ENCODE measurements at regions not wholly inside any gene's neighbourhood (a gene's known extent, or its start where the extent isn't known, plus 50 kb on each side); places are given as distances from the start of the nearest gene placed in this dataset.

DNA sequence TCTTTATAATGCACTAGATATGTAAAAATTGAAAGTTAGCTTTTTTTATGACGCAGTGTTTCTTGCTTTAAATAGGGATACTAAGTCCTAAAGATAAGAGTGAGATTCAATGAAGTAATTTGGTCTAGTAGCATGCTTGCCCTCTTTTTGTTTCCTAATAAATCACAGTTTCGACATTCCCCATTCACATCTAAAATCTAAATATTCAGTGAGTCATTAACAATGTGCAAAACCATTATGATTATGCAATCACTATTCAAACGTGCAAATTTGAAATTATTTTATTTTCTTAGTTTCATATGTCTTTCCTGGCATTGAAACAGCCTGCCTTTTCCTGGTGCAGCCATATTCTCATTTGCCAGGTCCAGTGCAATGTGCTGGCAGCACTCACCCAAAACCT, 1350.5 kb upstream of the PABPC4L start:
- TF ChIP-seq, protein P1, sequence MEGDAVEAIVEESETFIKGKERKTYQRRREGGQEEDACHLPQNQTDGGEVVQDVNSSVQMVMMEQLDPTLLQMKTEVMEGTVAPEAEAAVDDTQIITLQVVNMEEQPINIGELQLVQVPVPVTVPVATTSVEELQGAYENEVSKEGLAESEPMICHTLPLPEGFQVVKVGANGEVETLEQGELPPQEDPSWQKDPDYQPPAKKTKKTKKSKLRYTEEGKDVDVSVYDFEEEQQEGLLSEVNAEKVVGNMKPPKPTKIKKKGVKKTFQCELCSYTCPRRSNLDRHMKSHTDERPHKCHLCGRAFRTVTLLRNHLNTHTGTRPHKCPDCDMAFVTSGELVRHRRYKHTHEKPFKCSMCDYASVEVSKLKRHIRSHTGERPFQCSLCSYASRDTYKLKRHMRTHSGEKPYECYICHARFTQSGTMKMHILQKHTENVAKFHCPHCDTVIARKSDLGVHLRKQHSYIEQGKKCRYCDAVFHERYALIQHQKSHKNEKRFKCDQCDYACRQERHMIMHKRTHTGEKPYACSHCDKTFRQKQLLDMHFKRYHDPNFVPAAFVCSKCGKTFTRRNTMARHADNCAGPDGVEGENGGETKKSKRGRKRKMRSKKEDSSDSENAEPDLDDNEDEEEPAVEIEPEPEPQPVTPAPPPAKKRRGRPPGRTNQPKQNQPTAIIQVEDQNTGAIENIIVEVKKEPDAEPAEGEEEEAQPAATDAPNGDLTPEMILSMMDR (conservative IDR thresholded peaks at IDR 0.05; ENCODE audit: low read depth, low read length), result no peak
- TF ChIP-seq EZH2phosphoT487 (IDR thresholded peaks at IDR 0.05; ENCODE audit: borderline replicate concordance, low read length), result no peak

All from PC-3 (cell line).